Calu3 (cell line): ENCODE measurements at regions not wholly inside any gene's neighbourhood (a gene's known extent, or its start where the extent isn't known, plus 50 kb on each side); places are given as distances from the start of the nearest gene placed in this dataset.

Source experiments
- BruUV-seq: library from RNA; stranded (reverse); fragments of 400-500 nt; replicated peaks from 2 replicates; lab custom pipeline; 2021; lab: Mats Ljungman, UMichigan
- CTCF ChIA-PET: fragments of 300-600 bp; sonication (Branson Sonifier 250); formaldehyde crosslinking; loops from one replicate; lab custom pipeline; 2022; ENCODE audit warnings: antibody characterized with exemption; lab: Charles Lee
- DNase-seq: peaks from one replicate; pipeline ENCODE4 v3.0.0; 2022
- H3K27ac Mint-ChIP-seq: one replicate; pipeline ENCODE4 v1.8.0; 2022; ENCODE audit warnings: mixed read lengths; ENCODE audit not compliant: unreplicated experiment
- H3K27me3 Mint-ChIP-seq: one replicate; pipeline ENCODE4 v1.8.0; 2022; ENCODE audit warnings: mixed read lengths; ENCODE audit not compliant: unreplicated experiment
- H3K36me3 Mint-ChIP-seq: one replicate; pipeline ENCODE4 v1.8.0; 2022; ENCODE audit warnings: mild to moderate bottlenecking, moderate library complexity, mixed read lengths; ENCODE audit not compliant: insufficient read depth, unreplicated experiment
- H3K4me1 Mint-ChIP-seq: one replicate; pipeline ENCODE4 v1.8.0; 2022; ENCODE audit warnings: mild to moderate bottlenecking, low read depth, mixed read lengths; ENCODE audit not compliant: unreplicated experiment
- H3K4me3 Mint-ChIP-seq: one replicate; pipeline ENCODE4 v1.8.0; 2022; ENCODE audit warnings: mild to moderate bottlenecking, low read depth, moderate library complexity, mixed read lengths; ENCODE audit not compliant: unreplicated experiment
- H3K9me3 Mint-ChIP-seq: one replicate; pipeline ENCODE4 v1.8.0; 2022; ENCODE audit warnings: low read depth, mixed read lengths; ENCODE audit not compliant: unreplicated experiment
- intact Hi-C: fragments of 100-400 bp; cut with micrococcal nuclease; formaldehyde crosslinking; loops from one replicate; pipeline ENCODE4 v1.10.0; 2022; ENCODE audit not compliant: unreplicated experiment
- TF ChIP-seq, protein P1 (sequence below): fragments of 200-600 bp; IDR thresholded peaks from one replicate; pipeline ENCODE4 v1.8.0; 2022; ENCODE audit warnings: antibody characterized with exemption; ENCODE audit not compliant: unreplicated experiment

DNA sequence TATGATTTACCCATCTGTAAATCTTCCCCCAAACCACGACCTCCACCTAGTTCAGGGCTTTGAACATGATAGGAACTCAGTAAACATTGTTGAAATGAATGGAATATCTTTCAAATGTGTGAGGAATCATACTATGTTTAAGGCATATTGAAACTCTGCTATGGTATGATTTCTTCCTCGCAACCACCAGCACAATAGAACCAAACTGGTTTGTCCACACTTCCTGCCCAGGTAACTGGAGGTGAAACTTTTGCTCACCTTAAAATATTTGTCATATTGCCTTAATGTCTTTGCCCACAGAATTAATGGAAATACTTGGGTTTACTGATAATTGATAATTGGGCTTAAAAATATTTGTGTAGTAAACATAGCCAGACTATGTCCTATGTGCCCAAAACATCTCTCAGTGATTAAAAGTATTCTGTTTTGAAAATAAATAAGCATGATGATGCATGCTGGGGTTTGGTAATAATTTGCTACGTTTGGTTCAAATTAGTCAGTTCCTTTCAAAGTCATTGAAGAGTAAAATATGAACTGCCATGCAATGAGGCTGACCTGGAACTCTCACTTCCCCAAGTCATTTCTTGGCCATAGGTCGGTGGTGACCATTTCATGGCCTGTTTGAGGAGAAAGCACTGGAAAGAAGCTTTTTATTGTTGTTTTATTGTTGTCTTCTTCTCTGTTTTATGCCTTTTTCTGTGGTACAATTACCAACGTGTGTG is 73.3 kb downstream of the TNFSF18 start:
- CTCF ChIA-PET = interaction anchor here (0.5 kb wide), 1 partner anchor 15 kb away, joined by 7 read pairs; no protein-coding TSS in a partner anchor
- H3K4me1 Mint-ChIP-seq = peaks cover 44% of the 10 kb centered on the region
- no peaks in the 10 kb centered on the region for H3K27me3 Mint-ChIP-seq
- BruUV-seq = no TSS peak
- intact Hi-C loops = loop anchor here (2.0 to 5.0 kb wide), 5 partner anchors 70 to 225 kb away; no protein-coding TSS in a partner anchor
- TF ChIP-seq, protein P1, sequence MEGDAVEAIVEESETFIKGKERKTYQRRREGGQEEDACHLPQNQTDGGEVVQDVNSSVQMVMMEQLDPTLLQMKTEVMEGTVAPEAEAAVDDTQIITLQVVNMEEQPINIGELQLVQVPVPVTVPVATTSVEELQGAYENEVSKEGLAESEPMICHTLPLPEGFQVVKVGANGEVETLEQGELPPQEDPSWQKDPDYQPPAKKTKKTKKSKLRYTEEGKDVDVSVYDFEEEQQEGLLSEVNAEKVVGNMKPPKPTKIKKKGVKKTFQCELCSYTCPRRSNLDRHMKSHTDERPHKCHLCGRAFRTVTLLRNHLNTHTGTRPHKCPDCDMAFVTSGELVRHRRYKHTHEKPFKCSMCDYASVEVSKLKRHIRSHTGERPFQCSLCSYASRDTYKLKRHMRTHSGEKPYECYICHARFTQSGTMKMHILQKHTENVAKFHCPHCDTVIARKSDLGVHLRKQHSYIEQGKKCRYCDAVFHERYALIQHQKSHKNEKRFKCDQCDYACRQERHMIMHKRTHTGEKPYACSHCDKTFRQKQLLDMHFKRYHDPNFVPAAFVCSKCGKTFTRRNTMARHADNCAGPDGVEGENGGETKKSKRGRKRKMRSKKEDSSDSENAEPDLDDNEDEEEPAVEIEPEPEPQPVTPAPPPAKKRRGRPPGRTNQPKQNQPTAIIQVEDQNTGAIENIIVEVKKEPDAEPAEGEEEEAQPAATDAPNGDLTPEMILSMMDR = no peak
- H3K27ac Mint-ChIP-seq = peak overlapping the region; percentile 72
- peaks cover 3% of the 10 kb centered on the region for H3K9me3 Mint-ChIP-seq
- H3K4me3 Mint-ChIP-seq = no peak overlapping the region
- peak; percentile 27 for DNase-seq
- peaks cover 17% of the 10 kb centered on the region for H3K36me3 Mint-ChIP-seq

DNA sequence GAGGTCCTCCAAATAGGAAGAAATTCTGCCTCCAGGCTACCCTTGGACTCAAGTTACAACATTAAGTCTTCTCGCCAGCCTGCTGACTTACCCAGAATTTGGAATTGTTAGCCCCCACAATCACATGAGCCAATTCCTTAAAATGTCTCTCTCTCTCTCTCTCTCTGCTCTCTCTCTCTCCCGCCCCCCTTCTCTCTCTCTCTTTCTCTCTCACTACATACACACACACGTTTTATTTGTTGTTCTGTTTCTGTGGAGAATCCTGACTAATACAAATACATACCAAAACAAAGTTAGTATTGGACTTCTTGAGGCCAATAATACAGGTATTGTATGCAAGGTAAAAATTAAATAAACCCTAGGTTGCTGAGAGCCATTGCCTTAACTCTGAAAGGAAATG is 72.1 kb downstream of the TNFSF18 start:
- no peak for DNase-seq
- Mint-ChIP-seq H3K4me3 (no peak overlapping the region), H3K36me3 (peaks cover 17% of the 10 kb centered on the region), H3K4me1 (peaks cover 44% of the 10 kb centered on the region), H3K27ac (peak overlapping the region; percentile 72), H3K27me3 (no peaks in the 10 kb centered on the region), H3K9me3 (peaks cover 3% of the 10 kb centered on the region)
- CTCF ChIA-PET = no interaction called here
- intact Hi-C loops = loop anchor here (5.0 kb wide), 1 partner anchor 71 kb away; no protein-coding TSS in a partner anchor
- TF ChIP-seq, protein P1 = no peak
- BruUV-seq = no TSS peak

DNA sequence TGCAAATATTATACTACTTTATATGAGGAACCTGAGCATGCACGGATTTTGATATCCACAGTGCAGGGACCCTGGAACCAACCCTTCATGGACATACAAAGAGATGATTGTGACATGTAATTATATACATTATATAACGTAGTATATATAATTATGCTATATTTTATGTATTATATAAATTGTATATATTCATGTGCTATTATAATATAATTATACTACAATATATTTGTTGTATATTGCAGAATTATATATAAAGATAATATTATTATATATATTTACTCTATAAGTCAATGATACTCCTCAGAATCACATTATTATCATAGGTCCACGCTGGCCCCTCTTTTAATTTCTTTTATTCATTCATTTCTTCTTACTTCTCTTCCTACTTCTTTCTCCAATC is 70.9 kb downstream of the TNFSF18 start:
- peaks cover 44% of the 10 kb centered on the region for H3K4me1 Mint-ChIP-seq
- intact Hi-C loops = loop anchor here (5.0 kb wide), 1 partner anchor 73 kb away; no protein-coding TSS in a partner anchor
- CTCF ChIA-PET = no interaction called here
- no TSS peak for BruUV-seq
- TF ChIP-seq, protein P1 = no peak
- peaks cover 17% of the 10 kb centered on the region for H3K36me3 Mint-ChIP-seq
- no peaks in the 10 kb centered on the region for H3K27me3 Mint-ChIP-seq
- H3K27ac Mint-ChIP-seq = no peak overlapping the region
- no peak overlapping the region for H3K4me3 Mint-ChIP-seq
- peaks cover 3% of the 10 kb centered on the region for H3K9me3 Mint-ChIP-seq
- DNase-seq = no peak

DNA sequence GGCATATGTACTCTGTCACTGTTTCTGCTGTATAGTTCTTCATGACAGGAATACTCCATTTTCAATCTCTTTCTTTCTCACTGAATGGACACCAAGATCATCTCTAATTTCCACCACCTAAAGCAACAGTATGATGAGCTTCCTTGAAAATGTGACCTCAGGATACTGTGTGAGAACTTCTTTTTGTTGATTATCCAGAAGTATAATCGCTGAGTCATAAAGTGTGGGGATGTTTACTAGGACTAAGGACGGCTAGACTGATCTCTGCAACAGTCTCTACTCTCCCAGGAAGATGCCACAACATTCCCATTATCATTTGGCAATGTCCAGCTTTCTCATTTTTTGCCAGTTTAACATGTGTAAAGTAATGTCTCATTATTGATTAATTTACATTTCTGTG is 70.3 kb downstream of the TNFSF18 start:
- H3K4me1 Mint-ChIP-seq = peaks cover 41% of the 10 kb centered on the region
- no peak overlapping the region for H3K4me3 Mint-ChIP-seq
- peaks cover 3% of the 10 kb centered on the region for H3K9me3 Mint-ChIP-seq
- TF ChIP-seq, protein P1 = no peak
- CTCF ChIA-PET = no interaction called here
- no TSS peak for BruUV-seq
- DNase-seq = no peak
- H3K27ac Mint-ChIP-seq = no peak overlapping the region
- no peaks in the 10 kb centered on the region for H3K27me3 Mint-ChIP-seq
- intact Hi-C loops = no loop called here
- peaks cover 17% of the 10 kb centered on the region for H3K36me3 Mint-ChIP-seq
